Hematopoietic multipotent progenitor cell (in vitro differentiated cells): ENCODE measurements at regions not wholly inside any gene's neighbourhood (a gene's known extent, or its start where the extent isn't known, plus 50 kb on each side); places are given as distances from the start of the nearest gene placed in this dataset.
"Not testable (repeated sequence)": the region's sequence is repeated elsewhere in the genome, so short reads cannot be mapped to it uniquely, and the experiment has no call there.

Experiments
- DNase-seq, 3 donors: peaks; one replicate each; pipeline ENCODE4 v3.0.0-alpha.2; 2011 to 2015; ENCODE audit warnings: low read depth in 2 of 3, low spot score in 2 of 3

DNA sequence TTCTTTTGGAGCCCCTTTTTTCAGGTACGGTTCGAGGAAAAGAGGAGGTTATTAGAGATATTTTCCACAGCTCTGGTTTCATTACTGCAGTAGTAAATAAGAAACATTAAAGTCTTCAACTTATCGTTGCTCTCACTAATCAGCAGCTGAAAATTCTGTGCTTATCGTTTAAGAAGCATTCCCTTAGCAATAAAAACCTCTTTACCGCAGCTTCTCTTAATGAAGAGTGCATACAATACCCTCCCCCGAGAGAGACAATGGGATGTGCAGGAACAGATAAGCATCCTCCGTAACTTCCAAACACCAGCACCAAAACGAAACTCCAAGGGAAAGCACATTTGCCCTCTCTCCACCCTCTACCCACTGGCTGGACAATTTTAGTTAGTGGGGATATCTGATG, 384.5 kb downstream of the NEBL start:
- no peak for DNase-seq

DNA sequence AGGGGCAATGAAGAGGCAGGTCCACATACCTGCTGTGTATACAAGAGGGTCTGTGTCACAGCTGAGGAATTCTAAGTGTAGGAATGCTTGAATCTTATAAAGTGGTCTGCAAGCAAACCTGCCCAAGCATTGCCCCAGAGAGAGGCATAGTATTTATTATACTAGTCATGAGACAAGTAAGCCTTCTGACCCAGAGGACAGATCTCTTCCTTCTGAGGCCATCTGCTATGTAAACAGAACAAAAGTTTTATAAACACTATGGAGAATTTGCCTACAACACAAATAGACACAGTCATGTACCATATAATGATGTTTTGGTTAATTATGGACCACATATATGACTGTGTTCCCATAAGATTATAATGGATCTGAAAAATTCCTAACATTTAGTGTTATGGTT, 388.2 kb downstream of the NEBL start:
- no peak for DNase-seq

GRCh38 chr10:20502903-20503585, 394.1 kb downstream of the NEBL start:
- no peak for DNase-seq

DNA sequence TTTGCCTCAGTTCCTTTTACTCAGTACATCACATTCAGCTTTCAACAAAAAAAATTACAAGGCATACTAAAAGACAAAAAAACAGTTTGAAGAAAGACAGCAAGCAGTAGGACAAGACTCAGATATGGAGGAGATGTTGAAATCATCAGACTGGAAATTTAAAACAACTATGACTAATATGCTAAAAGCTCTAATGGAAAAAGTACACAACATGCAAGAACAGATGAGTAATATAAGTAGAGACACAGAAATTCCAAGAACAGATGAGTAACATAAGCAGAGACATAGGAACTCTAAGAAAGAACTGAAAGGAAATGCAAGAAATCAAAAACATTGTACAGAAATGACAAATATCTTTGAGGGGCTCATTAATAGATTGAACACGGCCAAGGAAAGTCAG, 402.6 kb downstream of the NEBL start:
- DNase-seq: no peak

DNA sequence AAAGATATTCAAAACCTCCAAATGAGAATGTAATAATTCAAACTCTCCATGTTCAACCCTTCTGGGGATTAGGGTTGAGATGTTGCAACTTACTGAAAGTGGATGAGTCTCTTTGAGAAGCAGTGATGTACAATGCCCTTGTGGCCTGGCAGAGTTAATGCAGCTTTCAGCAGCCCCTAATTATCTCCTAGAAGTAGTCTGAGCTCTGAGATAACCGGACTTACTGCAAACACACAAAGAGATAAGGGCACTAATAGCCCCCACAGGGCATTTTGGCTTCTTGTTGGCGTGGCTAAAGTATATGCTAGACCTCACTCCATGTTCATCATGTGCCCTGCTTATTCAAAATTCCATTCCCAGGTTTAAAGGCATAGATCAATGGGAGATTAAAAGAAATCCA, 404.7 kb downstream of the NEBL start:
- DNase-seq: no peak

DNA sequence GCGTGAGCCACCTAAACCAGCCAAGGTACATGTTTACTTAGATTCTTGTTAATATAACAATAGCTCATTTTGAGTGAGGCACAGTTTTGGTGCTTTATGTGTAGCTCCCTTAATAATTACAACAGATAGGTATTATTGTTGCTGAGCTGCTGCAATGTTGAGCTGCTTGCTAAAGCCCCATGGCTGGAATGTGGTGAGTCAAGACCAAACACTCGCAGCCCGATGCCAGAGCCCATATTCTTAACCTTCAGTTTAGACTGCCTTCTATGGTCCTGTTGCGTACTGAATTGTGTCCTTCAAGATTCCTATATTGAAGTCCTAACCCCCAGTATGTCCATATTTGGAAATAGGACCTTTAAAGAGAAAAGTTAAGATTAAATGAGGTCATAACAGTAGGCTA, 407.1 kb downstream of the NEBL start:
- DNase-seq: no peak

- no peak for DNase-seq
Measured at GRCh38 chr10:20486791-20487190, 410.3 kb downstream of the NEBL start.

GRCh38 chr10:20485554-20485953, 411.6 kb downstream of the NEBL start:
- DNase-seq: no peak

DNA sequence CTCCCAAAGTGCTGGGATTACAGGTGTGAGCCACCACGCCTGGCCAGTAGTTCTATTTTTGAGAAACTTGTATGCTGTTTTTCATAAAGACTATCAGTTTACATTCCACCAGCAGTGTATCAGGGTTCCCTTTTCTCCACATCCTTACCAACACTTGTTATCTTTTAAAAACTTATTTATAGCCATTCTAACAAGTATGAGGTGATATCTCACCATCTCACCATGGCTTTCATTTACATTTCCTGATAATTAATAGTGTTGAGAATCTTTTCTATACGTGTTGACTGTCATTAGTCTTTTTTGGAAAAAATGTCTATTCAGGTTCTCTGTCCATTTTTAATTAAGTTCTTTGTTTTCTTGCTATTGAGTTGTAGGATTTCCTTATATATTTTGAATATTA, 416.1 kb downstream of the NEBL start:
- no peak for DNase-seq

DNA sequence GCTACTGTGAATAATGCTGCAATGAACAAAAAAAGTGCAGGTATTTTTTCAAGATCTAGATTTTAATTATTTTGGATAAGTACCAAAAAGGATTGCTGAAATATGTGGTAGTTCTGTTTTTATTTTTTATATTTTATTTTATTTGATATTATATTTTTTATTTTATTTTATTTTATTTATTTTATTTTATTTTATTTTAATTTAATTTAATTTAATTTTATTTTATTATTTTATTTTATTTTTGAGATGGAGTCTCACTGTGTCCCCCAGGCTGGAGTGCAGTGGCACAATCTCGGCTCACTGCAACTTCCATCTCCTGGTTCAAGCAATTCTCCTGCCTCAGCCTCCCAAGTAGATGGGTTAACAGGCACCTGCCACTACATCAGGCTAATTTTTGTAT, 416.5 kb downstream of the NEBL start:
- DNase-seq: not testable (repeated sequence)

DNA sequence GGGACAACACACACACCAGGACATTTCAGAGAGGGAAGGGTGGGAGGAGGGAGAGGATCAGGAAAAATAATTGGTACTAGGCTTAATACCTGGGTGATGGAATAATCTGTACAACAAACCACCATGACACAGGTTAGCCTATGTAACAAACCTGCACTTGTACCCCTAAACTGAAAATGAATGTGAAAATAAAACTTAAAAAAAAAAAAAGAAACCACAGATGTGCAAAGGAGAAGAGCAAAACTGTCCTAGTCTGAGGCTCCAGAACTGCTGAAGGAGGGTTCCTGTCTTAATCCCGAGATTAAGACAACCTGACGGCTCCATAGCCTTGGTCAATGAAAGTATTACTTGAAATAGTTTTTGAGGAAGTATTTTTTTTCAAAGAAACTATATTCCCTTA, 423.0 kb downstream of the NEBL start:
- no peak for DNase-seq

- no peak for DNase-seq
Measured at GRCh38 chr10:20473023-20473760, 423.9 kb downstream of the NEBL start.

DNA sequence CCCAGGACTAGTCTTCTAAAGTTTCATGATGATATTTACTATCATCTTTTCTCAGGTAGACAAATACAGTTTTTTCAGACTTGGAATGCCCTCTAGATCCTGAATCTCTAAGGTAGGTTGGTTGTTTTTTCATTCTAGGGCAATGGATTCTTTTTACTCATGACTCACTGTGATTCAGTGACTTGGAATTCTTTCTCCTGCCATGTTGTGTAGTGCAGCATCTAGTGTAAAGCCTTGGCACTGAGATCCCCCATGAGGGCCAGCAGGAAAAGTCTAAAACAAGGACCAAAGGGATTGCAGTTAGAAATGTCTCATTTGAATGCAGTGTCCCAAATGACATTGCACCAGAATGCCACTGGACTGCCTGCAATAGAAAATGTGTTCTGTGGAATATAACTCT, 430.4 kb downstream of the NEBL start:
- no peak for DNase-seq

- DNase-seq: no peak
Measured at GRCh38 chr10:20457649-20458048, 439.5 kb downstream of the NEBL start.

- DNase-seq: no peak
Measured at GRCh38 chr10:20455774-20456173, 441.3 kb downstream of the NEBL start.

DNA sequence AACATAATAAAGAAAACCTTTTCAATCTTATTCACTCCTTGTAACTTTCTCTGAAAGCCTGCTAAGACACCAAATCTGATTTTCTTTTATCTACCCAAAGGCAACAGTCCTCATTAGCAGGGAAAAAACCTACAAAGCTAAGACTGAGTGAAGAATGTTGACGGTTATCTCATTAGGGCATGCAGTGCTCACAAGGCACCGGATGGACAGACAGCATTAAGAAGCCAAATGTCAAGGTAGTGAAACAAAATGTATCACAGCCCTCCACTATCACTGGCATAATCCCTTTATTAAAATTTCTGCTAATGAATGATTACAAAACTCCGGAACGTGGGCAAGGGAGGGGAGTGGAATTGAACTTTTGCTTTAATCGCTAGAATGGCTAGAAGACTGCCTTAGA, 442.8 kb downstream of the NEBL start:
- DNase-seq: no peak

DNA sequence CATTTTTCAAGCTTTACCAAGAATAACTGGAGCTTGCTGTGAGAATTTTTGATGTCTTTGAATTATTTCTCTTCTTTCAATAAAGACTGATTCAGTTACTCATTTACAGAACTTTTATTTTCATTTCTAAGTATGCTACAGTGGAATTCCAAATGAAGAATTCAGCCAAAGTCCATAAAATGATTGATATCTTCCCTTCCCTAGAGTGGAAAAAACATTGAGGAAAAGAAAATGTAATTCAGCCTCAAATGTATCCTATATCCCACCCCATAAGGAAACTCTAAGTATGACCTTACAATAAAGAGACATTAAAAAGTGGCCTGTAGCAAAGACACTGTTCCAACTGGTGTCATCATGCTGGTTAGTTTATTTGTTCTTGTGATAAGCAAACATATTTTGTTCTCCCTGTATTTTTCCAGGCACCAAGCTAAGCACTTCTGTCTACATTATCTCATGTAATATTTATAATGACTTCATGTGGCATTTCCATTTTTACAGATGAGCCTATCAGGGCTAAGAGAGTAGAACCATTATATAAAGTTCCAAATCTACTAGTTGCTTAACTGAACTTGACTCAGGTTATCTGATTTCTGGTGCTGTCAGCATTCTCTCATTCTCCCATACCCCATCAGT, 450.4 kb downstream of the NEBL start:
- DNase-seq: no peak

GRCh38 chr10:20443094-20443493, 454.0 kb downstream of the NEBL start:
- no peak for DNase-seq

- no peak for DNase-seq
Measured at GRCh38 chr10:20429742-20430141, 467.4 kb downstream of the NEBL start.

DNA sequence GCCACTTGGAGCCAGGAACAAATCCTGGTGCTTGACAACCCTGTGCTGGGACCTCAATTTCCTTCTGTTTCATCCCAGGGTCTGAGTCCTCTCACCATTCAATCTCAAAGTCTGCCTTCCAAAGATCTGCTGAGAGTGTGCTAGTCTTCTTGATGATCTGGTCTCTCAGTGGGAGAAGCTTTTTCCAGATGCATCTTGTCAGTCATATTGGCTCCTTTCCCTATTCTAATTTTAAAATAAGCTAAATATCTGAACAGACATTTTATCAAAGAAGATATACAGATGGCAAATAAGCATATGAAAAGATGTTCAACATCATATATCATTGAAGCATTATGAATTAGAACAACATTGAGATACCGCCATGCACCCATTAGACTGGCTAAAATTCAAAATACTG, 469.3 kb downstream of the NEBL start:
- no peak for DNase-seq

- DNase-seq: no peak
Measured at GRCh38 chr10:20418286-20418685, 478.8 kb downstream of the NEBL start.

GRCh38 chr10:20417791-20418190, 479.3 kb downstream of the NEBL start:
- DNase-seq: no peak
